ENCODE measurements at regions not wholly inside any gene's neighbourhood (a gene's known extent, or its start where the extent isn't known, plus 50 kb on each side); places are given as distances from the start of the nearest gene placed in this dataset.

- TF ChIP-seq CTCF (IDR thresholded peaks at IDR 0.05; ENCODE audit: insufficient read depth, low read length, poor library complexity, severe bottlenecking) = no peak
- no peak for TF ChIP-seq EZH2phosphoT487 (conservative IDR thresholded peaks at IDR 0.05; ENCODE audit: low read length)
These were observed 642.5 kb upstream of the PCDH10 start for GRCh38 chr4:132506568-132506967.

All from SU-DHL-6 (cell line).